ENCODE measurements at regions not wholly inside any gene's neighbourhood (a gene's known extent, or its start where the extent isn't known, plus 50 kb on each side); places are given as distances from the start of the nearest gene placed in this dataset.
"Not testable (repeated sequence)": the region's sequence is repeated elsewhere in the genome, so short reads cannot be mapped to it uniquely, and the experiment has no call there.

GRCh38 chr3:104438706-104439105 lies 928.0 kb upstream of the ALCAM start:
- H3K36me3 ChIP-seq (replicated peaks in 1 of 2), result no peaks in the 10 kb centered on the region
- no peak overlapping the region for H3K4me3 ChIP-seq
- H3K27ac ChIP-seq, result no peak overlapping the region
- no peaks in the 10 kb centered on the region for H3K9me3 ChIP-seq (replicated peaks in 1 of 3)
- WGBS, 4 donors, result 69 to 79% (median 75%) methylated on average over 1 of the region's 1 CpG
- TF ChIP-seq POLR2A (IDR thresholded peaks at IDR 0.05), result no peak
- TF ChIP-seq, protein P1, sequence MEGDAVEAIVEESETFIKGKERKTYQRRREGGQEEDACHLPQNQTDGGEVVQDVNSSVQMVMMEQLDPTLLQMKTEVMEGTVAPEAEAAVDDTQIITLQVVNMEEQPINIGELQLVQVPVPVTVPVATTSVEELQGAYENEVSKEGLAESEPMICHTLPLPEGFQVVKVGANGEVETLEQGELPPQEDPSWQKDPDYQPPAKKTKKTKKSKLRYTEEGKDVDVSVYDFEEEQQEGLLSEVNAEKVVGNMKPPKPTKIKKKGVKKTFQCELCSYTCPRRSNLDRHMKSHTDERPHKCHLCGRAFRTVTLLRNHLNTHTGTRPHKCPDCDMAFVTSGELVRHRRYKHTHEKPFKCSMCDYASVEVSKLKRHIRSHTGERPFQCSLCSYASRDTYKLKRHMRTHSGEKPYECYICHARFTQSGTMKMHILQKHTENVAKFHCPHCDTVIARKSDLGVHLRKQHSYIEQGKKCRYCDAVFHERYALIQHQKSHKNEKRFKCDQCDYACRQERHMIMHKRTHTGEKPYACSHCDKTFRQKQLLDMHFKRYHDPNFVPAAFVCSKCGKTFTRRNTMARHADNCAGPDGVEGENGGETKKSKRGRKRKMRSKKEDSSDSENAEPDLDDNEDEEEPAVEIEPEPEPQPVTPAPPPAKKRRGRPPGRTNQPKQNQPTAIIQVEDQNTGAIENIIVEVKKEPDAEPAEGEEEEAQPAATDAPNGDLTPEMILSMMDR (IDR thresholded peaks at IDR 0.05), result no peak
- intact Hi-C loops (cut with DNase I), result no loop called here
- no peak for DNase-seq
- H3K27me3 ChIP-seq, result no peaks in the 10 kb centered on the region
- H3K4me1 ChIP-seq (replicated peaks in 1 of 2), result peaks cover 0 to 4% of the 10 kb centered on the region in 2 donors

- 89 to 96% (median 92%) methylated on average over 8 to 9 of the region's 9 CpGs for WGBS, 4 donors
- intact Hi-C loops (cut with DNase I); H3K4me1 ChIP-seq (replicated peaks in 1 of 2); DNase-seq; H3K9me3 ChIP-seq (replicated peaks in 1 of 3); H3K36me3 ChIP-seq (replicated peaks in 1 of 2); H3K4me3 ChIP-seq; H3K27ac ChIP-seq; H3K27me3 ChIP-seq: not testable (repeated sequence)
Measured at GRCh38 chr3:104445252-104445919, 921.3 kb upstream of the ALCAM start.

GRCh38 chr3:104447681-104448080 lies 919.0 kb upstream of the ALCAM start:
- Histone ChIP-seq H3K4me3 (no peak overlapping the region), H3K27ac (no peak overlapping the region), H3K4me1 (replicated peaks in 1 of 2) (no peaks in the 10 kb centered on the region), H3K36me3 (replicated peaks in 1 of 2) (no peaks in the 10 kb centered on the region), H3K27me3 (no peaks in the 10 kb centered on the region), H3K9me3 (replicated peaks in 1 of 3) (no peaks in the 10 kb centered on the region)
- TF ChIP-seq, protein P1 (IDR thresholded peaks at IDR 0.05), result no peak
- TF ChIP-seq POLR2A (IDR thresholded peaks at IDR 0.05), result no peak
- 43 to 59% (median 51%) methylated on average over 5 of the region's 5 CpGs for WGBS, 4 donors
- intact Hi-C loops (cut with DNase I), result no loop called here
- DNase-seq, result no peak

DNA sequence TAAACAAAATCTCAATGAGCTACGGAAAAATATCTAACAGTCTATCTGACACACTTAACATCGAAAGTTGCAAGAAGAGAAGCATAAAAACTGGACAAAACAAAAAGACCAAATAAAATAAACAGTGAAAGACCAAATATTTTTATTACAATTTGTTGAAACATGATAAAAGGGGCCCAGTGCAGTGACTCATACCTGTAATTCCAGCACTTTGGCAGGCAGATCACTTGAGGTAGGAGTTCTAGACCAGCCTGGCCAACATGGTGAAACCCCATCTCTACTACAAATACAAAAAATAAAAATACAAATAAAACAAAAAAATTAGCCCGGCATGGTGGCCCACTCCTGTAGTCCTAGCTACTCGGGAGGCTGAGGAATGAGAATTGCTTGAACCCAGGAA lies 914.0 kb upstream of the ALCAM start:
- no peaks in the 10 kb centered on the region for H3K36me3 ChIP-seq (replicated peaks in 1 of 2)
- no peak overlapping the region for H3K4me3 ChIP-seq
- no peak overlapping the region for H3K27ac ChIP-seq
- H3K4me1 ChIP-seq (replicated peaks in 1 of 2), result no peaks in the 10 kb centered on the region
- no peaks in the 10 kb centered on the region for H3K9me3 ChIP-seq (replicated peaks in 1 of 3)
- no peak for DNase-seq
- intact Hi-C loops (cut with DNase I), result no loop called here
- TF ChIP-seq, protein P1 (IDR thresholded peaks at IDR 0.05), result no peak
- no peak for TF ChIP-seq POLR2A (IDR thresholded peaks at IDR 0.05)
- no peaks in the 10 kb centered on the region for H3K27me3 ChIP-seq
- WGBS, 4 donors, result 89 to 95% (median 94%) methylated on average over 4 of the region's 4 CpGs

DNA sequence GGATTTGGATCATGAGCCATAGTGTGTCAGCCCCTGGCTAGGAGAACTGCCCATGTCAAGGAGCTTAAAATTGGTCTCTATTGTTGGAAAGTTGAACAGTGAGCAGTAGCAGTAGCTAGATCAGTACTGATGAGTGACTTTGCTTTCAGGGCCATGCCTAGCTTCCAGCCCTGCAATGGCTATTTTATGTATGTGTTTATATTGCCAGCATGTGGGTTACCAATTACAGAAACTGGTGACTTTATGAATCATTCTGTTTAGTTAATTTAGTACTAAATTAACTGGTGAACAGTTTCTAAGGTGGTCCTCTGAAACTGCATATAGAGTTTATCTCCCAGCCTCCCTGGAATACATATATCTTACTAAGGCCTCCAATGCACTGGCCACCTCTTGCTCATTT lies 908.1 kb upstream of the ALCAM start:
- H3K4me3 ChIP-seq, result no peak overlapping the region
- H3K36me3 ChIP-seq (replicated peaks in 1 of 2), result no peaks in the 10 kb centered on the region
- TF ChIP-seq POLR2A (IDR thresholded peaks at IDR 0.05), result no peak
- TF ChIP-seq, protein P1 (IDR thresholded peaks at IDR 0.05), result no peak
- no peaks in the 10 kb centered on the region for H3K4me1 ChIP-seq (replicated peaks in 1 of 2)
- no peaks in the 10 kb centered on the region for H3K9me3 ChIP-seq (replicated peaks in 1 of 3)
- intact Hi-C loops (cut with DNase I), result no loop called here
- DNase-seq, result no peak
- no peaks in the 10 kb centered on the region for H3K27me3 ChIP-seq
- no peak overlapping the region for H3K27ac ChIP-seq
